Skeletal muscle cell (primary cell): ENCODE measurements at regions not wholly inside any gene's neighbourhood (a gene's known extent, or its start where the extent isn't known, plus 50 kb on each side); places are given as distances from the start of the nearest gene placed in this dataset.
"Not testable (repeated sequence)": the region's sequence is repeated elsewhere in the genome, so short reads cannot be mapped to it uniquely, and the experiment has no call there.

Experiments used
- DNase-seq: peaks from one replicate; pipeline ENCODE4 v3.0.0-alpha.2; 2010; ENCODE audit warnings: low read depth
- H3K4me3 ChIP-seq: 2 replicates; pipeline ENCODE4 v1.5.1; 2011; ENCODE audit warnings: low read depth, mild to moderate bottlenecking, control low read depth, low read length, moderate library complexity

DNA sequence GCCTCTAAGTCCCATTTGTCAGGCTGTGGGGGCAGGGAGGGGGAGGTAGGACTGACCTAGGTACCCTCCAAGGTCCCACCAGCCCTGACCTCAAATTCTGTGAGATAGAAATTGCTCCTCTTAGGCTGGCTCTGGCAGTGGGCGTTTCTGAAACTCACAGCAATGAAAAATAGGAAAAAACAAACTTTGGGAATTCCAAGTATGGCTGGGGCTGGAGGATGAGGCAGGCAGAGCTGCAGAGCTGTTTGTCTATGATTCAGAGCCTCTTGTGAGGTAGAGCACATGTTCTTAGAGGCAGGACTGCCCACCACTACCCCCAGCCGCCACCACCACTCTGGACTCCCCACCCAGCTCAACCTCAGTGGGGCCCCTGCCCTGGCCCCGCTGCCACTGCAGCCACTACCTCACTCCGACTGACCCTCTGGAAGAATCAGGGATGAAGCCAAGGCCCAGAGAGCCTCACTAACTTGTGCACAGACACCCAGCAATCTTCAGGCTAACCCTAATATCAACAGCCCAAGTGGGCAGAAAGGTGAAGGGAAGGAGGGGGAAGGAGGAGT lies 98.2 kb downstream of the PJA1 start:
- DNase-seq = no peak
- no peak overlapping the region for H3K4me3 ChIP-seq

DNA sequence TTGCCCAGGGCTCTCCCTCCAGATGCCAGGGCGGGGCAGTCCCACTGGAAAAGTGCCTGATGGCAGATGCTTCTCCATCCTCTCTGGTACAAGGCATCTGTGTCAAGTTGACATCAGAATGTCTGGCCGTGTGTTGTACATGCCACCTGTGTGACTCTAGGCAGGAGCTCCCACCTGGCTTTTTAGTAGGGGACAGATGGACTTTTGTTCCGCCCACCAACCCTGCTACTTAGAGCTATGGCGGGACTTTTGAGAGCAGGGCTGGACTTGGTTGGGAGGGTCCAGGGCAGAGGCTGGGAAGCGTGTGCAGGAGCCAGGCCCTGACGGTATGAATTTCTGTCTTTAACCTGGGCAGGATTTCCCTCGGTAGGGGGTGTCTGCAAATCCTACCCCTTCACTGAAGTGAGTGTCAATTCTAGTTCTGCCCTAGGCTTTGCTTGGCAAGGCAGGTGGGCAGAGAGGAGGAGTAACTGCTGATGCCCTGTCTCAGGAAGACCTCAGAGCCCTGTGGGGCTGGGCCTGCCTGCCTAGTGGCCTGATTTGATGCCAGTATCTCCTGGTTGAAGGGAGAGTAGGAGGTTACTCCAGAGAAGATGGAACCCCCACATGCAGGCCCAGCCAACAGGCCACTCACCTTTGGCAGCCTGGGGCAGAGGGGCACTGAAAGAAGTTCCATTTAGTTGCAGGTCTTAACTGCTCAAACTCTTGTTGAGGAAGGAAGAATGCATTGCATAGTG lies 99.1 kb downstream of the PJA1 start:
- H3K4me3 ChIP-seq = no peak overlapping the region
- DNase-seq = no peak

DNA sequence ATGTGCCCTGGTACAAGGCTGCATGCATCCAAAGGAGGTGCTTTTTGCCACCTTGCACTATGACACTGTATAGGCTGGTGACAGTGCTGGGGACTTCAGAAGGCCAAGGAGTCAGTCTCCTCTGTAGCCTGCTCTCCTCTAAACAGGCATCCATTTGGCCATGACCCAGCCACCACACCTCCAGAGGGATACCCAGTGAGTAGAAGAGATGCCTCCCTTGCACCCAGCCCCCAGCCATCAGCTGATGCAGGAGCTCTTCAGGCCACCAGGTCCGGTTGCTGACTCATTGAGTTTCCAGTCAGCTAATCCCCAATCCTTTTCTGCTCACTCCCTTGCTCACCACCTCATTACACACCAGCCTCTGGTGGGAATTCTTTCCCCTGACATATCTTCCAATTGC lies 99.8 kb downstream of the PJA1 start:
- DNase-seq = no peak
- no peak overlapping the region for H3K4me3 ChIP-seq

- no peak for DNase-seq
- no peak overlapping the region for H3K4me3 ChIP-seq
Observed at GRCh38 chrX:69063486-69063885, 101.8 kb downstream of the PJA1 start.

GRCh38 chrX:69062493-69062892 lies 102.8 kb downstream of the PJA1 start:
- no peak for DNase-seq
- H3K4me3 ChIP-seq = no peak overlapping the region

DNA sequence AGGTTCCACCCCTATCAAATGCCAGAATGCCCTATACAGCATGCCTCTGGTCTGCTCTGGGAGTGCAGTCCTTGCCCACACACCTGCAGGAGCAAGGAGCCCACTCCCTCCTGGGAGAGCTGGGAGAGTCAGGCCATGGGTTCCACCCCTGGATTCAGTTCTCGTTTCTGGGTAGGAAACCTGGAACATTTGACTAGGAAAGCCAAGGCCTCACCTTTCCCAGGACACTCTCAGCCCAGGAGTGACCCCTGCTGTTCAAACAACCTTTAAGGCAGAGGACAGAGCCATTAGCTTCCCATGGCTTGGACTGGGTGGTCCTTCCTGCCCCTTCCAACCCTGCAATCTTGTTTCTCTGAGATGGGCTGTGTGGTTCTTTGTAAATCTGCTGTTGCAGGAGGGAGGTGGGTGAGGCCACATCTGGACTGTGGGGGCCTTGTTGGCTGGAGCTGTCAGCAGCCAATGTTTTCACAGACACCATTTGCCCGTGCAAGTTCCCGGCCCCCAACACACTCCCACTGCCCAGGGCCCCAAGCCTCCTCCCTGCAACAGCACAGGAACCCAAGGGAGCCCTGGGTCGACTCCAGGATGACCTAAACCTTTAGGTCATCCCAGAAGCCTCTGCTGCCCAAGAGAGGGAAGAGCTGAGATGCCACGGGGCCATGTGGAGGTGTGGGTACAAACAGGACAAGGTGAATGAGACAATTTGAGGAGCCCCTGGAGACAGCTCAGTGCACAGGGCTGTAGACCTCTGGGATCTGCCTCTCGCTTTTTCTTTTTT lies 104.4 kb downstream of the PJA1 start:
- H3K4me3 ChIP-seq = no peak overlapping the region
- no peak for DNase-seq

DNA sequence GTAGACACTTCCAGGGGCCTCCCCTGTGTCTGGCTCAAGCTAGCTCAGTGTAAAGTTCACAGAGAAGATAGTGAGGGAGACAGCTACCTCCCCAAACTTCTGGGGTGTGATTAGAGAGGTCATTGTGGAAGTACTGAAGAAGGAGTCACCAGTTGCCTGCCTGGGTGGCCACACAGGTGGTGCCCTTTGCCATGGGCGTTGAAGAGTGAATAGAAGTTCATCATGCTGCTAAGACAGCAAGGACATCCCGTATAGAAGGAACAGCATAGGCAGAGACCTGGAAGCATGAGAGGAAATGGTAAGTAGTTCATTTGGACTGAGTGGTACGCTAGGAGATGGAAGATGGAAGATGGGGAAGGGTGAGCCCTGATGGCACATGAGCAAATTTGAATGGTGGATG lies 110.1 kb downstream of the PJA1 start:
- no peak overlapping the region for H3K4me3 ChIP-seq

GRCh38 chrX:69054497-69054896 lies 110.8 kb downstream of the PJA1 start:
- H3K4me3 ChIP-seq, DNase-seq: not testable (repeated sequence)

More for the DNA sequence above, 110.1 kb downstream of the PJA1 start:
- no peak for DNase-seq

- DNase-seq = no peak
- no peak overlapping the region for H3K4me3 ChIP-seq
Observed at GRCh38 chrX:69051901-69052300, 113.4 kb downstream of the PJA1 start.

GRCh38 chrX:69050051-69050765 lies 115.0 kb downstream of the PJA1 start:
- no peak for DNase-seq
- H3K4me3 ChIP-seq = no peak overlapping the region

DNA sequence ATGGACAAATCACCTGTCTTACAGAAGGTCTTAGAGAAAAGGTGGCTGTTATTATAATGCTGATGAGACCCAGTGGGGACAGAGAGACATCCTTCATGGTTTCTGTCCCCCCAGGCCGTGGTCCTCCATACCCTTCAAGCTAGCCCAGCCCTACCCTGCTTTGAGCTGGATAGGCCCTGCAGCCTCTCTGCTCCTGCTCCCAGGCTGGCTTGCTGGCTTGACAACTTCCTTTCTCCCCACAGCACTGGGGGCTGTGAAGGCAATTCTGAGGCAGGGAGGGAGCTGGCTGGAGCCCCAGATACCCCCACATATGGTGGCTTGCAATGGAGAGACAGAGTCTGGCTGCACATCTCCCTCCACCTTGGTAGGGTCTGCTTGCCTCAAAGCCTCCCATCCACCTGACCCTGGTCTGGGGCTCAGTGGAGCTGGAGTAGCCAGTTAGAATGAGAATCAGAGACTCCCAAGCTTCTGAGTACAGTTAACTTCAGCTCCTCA lies 118.2 kb downstream of the PJA1 start:
- DNase-seq = no peak

GRCh38 chrX:69045616-69046345 lies 119.5 kb downstream of the PJA1 start:
- H3K4me3 ChIP-seq = no peak overlapping the region
- DNase-seq = no peak

More for the DNA sequence above, 118.2 kb downstream of the PJA1 start:
- no peak overlapping the region for H3K4me3 ChIP-seq

GRCh38 chrX:69038816-69039215 lies 126.4 kb downstream of the PJA1 start:
- DNase-seq = no peak
- no peak overlapping the region for H3K4me3 ChIP-seq

GRCh38 chrX:69038188-69038587 lies 127.1 kb downstream of the PJA1 start:
- no peak for DNase-seq
- H3K4me3 ChIP-seq = no peak overlapping the region

- DNase-seq = no peak
- H3K4me3 ChIP-seq = no peak overlapping the region
Observed at GRCh38 chrX:69037786-69038185, 127.5 kb downstream of the PJA1 start.

- no peak overlapping the region for H3K4me3 ChIP-seq
- DNase-seq = no peak
Observed at GRCh38 chrX:69036674-69037573, 128.3 kb downstream of the PJA1 start.

DNA sequence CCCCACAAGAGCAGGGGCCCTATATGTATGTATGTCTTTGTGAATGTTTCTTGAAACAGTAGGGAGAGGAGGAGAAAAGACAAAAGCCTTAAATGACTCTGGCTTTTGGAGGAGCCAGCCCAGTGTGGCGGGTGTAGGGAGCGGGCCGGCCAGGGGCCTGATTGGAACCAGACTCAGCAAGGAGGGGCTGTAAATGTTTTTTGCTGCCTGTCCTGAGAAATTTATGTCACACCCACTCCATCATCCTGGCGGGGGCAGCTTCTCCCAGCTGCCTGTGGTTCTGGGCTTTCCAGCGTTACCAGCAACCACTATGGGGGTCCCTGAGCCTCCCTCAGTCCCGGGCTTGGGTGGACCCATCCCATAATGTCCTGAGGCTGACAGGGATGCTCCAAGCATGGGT lies 130.8 kb downstream of the PJA1 start:
- no peak for DNase-seq
- no peak overlapping the region for H3K4me3 ChIP-seq

DNA sequence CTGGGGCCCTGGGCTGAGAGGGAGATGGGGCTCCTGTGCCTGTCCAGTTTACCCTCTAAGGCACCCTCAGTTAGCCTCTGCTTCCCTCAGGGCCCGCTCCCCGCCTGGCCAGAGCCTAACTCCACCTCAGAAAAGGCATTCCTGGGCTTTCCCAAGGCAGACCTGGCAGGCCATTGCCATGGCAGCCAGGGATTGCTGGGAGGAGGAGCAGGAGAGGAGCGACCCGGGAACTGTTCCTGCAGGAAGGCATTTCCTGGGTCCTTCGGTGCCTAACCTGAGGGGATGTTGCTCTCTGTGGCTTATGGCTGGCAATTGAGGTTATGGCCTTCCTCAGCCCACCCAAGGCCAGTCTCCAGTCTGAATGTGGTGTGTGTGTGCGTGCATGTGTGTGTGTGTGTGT lies 131.3 kb downstream of the PJA1 start:
- no peak overlapping the region for H3K4me3 ChIP-seq
- DNase-seq = no peak
